Psoas muscle (tissue), 7 donors: ENCODE measurements at regions not wholly inside any gene's neighbourhood (a gene's known extent, or its start where the extent isn't known, plus 50 kb on each side); places are given as distances from the start of the nearest gene placed in this dataset.

Experiments used
- ATAC-seq, 4 donors: fragments of 200-7000 bp; cut with Tn5 transposase; one replicate each; pipeline ENCODE4 v1.9.1; 2020; ENCODE audit warnings: moderate library complexity in 3 of 4, mild to moderate bottlenecking in 2 of 4
- DNase-seq, 2 donors: peaks; one replicate each; pipeline ENCODE4 v3.0.0-alpha.2; 2020
- H3K27ac ChIP-seq: fragments of 200-600 bp; one replicate; pipeline ENCODE4 v1.8.0; 2022
- H3K27me3 ChIP-seq, 3 donors: fragments of 200-600 bp in 1 of 3; one replicate each; pipeline versions ENCODE4 v1.6.1 to v1.8.0; 2013 to 2022; ENCODE audit warnings: low read length in 2 of 3, mild to moderate bottlenecking in 2 of 3, moderate library complexity in 1 of 3; ENCODE audit not compliant: insufficient read depth in 3 of 3
- H3K36me3 ChIP-seq, 2 donors: fragments of 200-600 bp in 1 of 2; one replicate each; pipeline versions ENCODE4 v1.6.1 to v1.8.0; 2013 to 2022; ENCODE audit warnings: low read depth in 1 of 2, mild to moderate bottlenecking in 1 of 2, moderate library complexity in 1 of 2; ENCODE audit not compliant: insufficient read depth in 1 of 2
- H3K4me1 ChIP-seq: fragments of 200-600 bp; one replicate; pipeline ENCODE4 v1.8.0; 2022
- H3K4me3 ChIP-seq: fragments of 200-600 bp; one replicate; pipeline ENCODE4 v1.8.0; 2022; ENCODE audit warnings: mild to moderate bottlenecking
- H3K9me3 ChIP-seq: fragments of 200-600 bp; one replicate; pipeline ENCODE4 v1.8.0; 2022
- WGBS, 3 donors: extraction: QIAGEN DNeasy Blood & Tissue Kit; methylation state at CpG; one replicate each; pipeline versions ENCODE4 v1.1.6 to v1.1.7; 2013; 5-methylcytosine and 5-hydroxymethylcytosine counted together
- intact Hi-C, 2 donors: fragments of 100-400 bp; cut with DNase I; formaldehyde crosslinking; loops; one replicate each; pipeline versions ENCODE4 v1.11.0 to v1.14.2; 2022
- TF ChIP-seq, protein P1 (sequence below): fragments of 200-600 bp; IDR thresholded peaks from one replicate; pipeline ENCODE4 v1.8.0; 2022; ENCODE audit warnings: antibody characterized with exemption
- donor health status: healthy with polysubstance abuse.
- donor health status: DM: no; HTN: no; CAD: no; lungs with moderate emphysema.
- donor health status: Bipolar disorder and iron deficiency.
- donor health status: healthy.
- donor health status: DM: yes; HTN: yes; CAD: no.
- donor health status: DM: no; HTN: no; CAD: no.
- donor health status: DM: yes; HTN: yes; CAD: no.

DNA sequence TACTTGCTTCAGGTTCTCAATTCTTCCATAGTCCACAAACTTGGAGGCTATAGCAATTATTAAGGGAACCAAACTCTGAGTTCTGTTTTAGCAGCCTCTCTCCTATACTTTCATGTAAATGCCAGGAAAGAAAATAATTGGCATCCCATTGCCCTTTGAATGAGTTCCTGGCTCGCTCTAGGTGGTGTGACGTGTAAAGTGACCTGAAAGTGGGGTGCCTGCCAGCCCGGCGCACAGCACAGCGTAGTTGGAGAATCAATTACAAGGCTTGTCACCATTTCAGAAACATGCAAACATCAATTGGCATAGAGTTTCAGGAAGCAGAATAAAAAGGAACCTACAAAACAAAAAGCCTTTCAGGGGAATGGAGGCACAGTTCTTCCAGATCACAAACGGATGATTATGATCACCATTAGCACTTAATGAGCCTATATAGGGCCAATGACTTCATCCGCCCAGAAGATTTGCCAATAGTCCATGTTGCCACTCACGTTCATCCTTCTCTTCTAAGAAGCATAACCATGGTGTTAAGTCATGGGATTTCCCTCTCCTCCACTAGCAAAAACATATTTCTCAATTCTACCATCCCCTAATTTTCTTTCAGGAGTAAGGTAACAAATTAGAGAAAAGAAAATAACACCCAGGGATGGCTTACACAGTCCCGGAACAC, 354.6 kb upstream of the ADGRL2 start:
- Histone ChIP-seq H3K27ac (no peak overlapping the region), H3K27me3 (no peaks in the 10 kb centered on the region), H3K4me3 (no peak overlapping the region), H3K4me1 (no peaks in the 10 kb centered on the region), H3K36me3 (no peaks in the 10 kb centered on the region), H3K9me3 (no peaks in the 10 kb centered on the region)
- TF ChIP-seq, protein P1, sequence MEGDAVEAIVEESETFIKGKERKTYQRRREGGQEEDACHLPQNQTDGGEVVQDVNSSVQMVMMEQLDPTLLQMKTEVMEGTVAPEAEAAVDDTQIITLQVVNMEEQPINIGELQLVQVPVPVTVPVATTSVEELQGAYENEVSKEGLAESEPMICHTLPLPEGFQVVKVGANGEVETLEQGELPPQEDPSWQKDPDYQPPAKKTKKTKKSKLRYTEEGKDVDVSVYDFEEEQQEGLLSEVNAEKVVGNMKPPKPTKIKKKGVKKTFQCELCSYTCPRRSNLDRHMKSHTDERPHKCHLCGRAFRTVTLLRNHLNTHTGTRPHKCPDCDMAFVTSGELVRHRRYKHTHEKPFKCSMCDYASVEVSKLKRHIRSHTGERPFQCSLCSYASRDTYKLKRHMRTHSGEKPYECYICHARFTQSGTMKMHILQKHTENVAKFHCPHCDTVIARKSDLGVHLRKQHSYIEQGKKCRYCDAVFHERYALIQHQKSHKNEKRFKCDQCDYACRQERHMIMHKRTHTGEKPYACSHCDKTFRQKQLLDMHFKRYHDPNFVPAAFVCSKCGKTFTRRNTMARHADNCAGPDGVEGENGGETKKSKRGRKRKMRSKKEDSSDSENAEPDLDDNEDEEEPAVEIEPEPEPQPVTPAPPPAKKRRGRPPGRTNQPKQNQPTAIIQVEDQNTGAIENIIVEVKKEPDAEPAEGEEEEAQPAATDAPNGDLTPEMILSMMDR, result no peak
- 34 to 50% (median 35%) methylated on average over 9 of the region's 9 CpGs for WGBS, 3 donors
- no peak for DNase-seq
- intact Hi-C loops, result no loop called here
- no peak for ATAC-seq

- Histone ChIP-seq H3K4me1 (no peaks in the 10 kb centered on the region), H3K36me3 (no peaks in the 10 kb centered on the region), H3K27me3 (no peaks in the 10 kb centered on the region), H3K4me3 (no peak overlapping the region), H3K27ac (no peak overlapping the region), H3K9me3 (no peaks in the 10 kb centered on the region)
- 93 to 95% (median 94%) methylated on average over 1 of the region's 1 CpG for WGBS, 3 donors
- TF ChIP-seq, protein P1, result no peak
- no peak for ATAC-seq
- no peak for DNase-seq
- intact Hi-C loops, result no loop called here
These were observed 357.4 kb upstream of the ADGRL2 start for GRCh38 chr1:81443288-81443687.

DNA sequence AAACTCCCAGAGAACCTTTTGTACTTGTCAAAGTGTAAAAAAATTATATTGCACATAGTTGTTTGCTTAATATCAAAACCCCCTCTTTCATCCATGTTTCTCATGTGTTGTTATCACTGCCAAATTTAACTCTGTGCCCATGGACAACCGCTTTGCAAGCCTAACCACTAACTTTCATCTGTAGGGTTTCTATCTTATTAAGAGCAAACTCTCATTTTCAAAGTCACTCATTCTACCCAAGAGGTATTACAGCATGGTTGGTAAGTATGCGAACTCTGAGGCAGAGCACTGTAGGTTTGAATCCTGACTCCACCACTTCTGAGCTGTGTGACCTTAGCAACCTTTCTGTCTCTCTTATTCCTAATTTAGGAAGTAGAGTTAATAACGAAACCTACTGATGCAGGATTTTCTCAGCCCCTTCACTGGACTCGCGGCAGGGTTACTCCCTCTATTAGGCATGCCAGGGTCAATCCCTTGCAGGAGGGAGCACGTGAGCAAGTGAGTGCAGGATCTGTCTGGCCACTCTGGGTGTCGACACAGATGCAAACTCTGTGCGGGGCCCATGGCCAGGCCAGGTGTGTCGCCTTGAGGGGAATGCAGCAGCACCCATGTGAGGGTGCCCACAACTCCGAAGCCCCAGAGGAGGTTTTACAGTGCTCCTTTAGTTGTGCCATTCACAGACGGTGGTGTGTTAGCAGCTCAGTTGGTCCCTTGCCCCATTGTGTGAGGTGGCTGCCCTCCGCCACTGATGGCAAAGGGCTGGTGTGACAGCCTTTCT, 361.5 kb upstream of the ADGRL2 start:
- no peak for ATAC-seq
- intact Hi-C loops, result no loop called here

DNA sequence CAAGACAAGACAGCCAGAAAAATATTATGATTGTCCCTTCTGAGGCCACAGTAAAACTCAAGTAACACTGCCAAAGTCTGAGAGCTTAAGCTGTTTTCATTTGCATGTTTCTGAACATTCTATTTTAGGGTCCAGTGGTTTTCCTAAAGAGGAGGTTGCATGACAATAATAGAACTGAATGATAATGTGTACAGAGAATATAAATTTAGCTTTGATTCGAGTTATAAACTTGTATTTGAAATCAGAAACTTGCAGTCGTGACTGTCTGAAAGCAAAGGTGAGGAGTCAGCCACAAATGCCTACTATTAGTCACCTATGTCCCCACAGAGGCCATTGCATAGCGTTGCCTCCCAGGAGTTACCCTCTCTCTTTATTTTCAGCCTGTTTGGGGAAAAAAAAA, 363.1 kb upstream of the ADGRL2 start:
- no peaks in the 10 kb centered on the region for H3K9me3 ChIP-seq
- no peaks in the 10 kb centered on the region for H3K36me3 ChIP-seq
- no peak overlapping the region for H3K4me3 ChIP-seq
- WGBS, 3 donors, result 57 to 68% (median 65%) methylated on average over 3 of the region's 3 CpGs
- TF ChIP-seq, protein P1, result no peak
- H3K27me3 ChIP-seq, result no peaks in the 10 kb centered on the region
- H3K27ac ChIP-seq, result no peak overlapping the region
- no peaks in the 10 kb centered on the region for H3K4me1 ChIP-seq
- intact Hi-C loops, result no loop called here
- ATAC-seq, result no peak
- no peak for DNase-seq

More for the DNA sequence above, 361.5 kb upstream of the ADGRL2 start:
- TF ChIP-seq, protein P1, result no peak
- WGBS, 3 donors, result 93% methylated on average over 12 of the region's 12 CpGs
- no peaks in the 10 kb centered on the region for H3K27me3 ChIP-seq
- H3K36me3 ChIP-seq, result no peaks in the 10 kb centered on the region
- no peak for DNase-seq
- H3K27ac ChIP-seq, result no peak overlapping the region
- H3K4me3 ChIP-seq, result no peak overlapping the region
- no peaks in the 10 kb centered on the region for H3K4me1 ChIP-seq
- no peaks in the 10 kb centered on the region for H3K9me3 ChIP-seq
